GM19372 (cell line): ENCODE measurements at regions not wholly inside any gene's neighbourhood (a gene's known extent, or its start where the extent isn't known, plus 50 kb on each side); places are given as distances from the start of the nearest gene placed in this dataset.
"Not testable (repeated sequence)": the region's sequence is repeated elsewhere in the genome, so short reads cannot be mapped to it uniquely, and the experiment has no call there.

Source experiments
- ATAC-seq: cut with Tn5 transposase; IDR thresholded peaks from one replicate; pipeline ENCODE4 v1.9.1; 2021; ENCODE audit warnings: mild to moderate bottlenecking, low read depth, moderate library complexity; ENCODE audit not compliant: unreplicated experiment

- no peak for ATAC-seq
Measured at GRCh38 chr1:188988589-188988988, 1489.1 kb downstream of the BRINP3 start.

GRCh38 chr1:188991221-188991930 is 1486.3 kb downstream of the BRINP3 start:
- ATAC-seq, result no peak

DNA sequence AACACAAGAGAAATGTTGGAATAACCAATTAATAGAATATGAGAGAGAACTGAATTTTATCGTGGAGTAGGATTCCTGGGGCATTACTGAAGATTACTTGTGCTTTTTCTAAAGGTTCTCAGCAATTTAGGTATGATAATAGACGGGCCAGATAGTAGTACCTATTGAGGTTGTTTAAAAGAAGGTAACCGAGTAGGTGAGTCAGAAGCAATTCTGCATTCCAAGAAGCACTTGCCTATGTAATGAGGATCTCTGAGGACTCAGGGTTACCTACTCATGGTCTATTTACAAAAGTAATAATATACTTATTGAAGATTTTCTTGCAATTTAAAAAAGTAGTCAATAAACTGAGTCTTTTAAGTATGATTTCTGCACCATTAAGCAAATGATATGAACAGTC is 1469.8 kb downstream of the BRINP3 start:
- ATAC-seq, result no peak

DNA sequence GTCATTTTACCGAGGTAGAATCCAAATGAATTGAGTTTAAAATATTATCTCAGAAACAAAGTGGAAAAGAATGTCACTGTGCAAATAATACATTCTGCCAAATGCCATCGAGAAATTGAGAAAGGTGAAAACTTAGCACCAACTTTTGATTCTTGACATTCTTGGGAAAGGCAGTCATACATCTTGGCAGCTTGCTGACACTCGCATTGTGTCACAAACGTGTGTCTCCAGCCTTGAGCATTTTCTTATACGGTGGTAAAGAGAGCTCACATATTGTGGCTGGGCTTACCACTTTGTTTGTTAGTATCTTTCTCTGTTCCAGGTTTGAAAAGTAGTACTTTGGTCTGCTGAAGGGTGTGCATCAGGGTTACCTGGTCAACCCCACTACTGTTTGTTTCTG is 1456.1 kb downstream of the BRINP3 start:
- ATAC-seq, result no peak

DNA sequence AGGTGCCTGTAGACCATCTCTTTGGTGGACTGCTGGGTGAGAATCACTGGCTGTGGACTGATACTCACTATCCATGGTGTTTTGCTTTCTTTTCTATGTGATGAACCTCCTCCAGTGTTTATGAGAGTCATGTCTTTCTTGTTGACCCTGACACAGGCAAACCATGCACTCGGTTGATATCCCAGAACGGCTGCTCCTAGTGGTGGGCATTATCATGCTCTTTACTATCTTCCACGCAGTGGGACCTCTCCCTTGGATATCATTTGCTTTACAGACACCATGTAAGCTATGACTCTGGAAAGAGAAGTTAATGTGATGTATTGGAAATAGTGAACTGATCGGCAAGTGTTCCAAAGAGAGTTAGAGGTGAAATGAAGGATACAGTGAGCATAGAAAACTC is 1455.6 kb downstream of the BRINP3 start:
- ATAC-seq, result no peak

DNA sequence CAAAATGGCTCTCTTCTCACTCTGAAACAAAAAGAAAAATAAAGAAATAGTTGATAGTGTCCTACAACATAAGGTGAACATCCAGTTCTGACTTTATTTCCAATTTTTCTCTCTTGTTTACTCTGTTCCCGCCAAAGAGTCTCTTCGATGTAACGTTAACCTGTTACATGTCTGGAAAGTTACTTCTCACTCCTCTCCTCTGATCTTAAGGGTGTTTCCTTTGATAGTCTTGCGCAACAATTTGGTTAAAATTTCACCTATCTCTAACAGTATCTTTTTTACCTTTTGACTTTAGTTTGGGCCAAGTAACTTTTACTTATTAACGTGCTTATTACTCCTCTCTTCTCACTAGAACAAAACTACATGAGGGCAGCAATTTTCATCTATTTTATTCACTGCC is 1450.2 kb downstream of the BRINP3 start:
- no peak for ATAC-seq

DNA sequence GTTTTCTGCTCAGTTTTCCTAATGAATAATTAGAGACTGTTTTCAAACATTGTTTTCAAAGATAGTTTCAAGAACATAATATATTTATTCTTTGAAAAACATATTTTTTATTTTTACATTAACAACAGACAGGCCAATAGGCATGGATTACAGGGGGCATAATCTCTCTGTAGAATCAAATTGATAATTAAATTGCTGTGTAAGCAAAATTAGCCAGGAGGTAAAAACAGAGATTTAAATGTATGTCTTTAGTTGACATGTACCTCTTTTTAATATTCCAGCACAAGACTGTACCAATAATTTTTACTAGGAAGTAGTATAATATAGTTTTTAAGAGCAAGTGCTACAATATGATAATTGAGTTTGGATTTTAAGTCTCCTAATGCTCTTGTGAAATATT is 1444.5 kb downstream of the BRINP3 start:
- ATAC-seq, result no peak

- ATAC-seq, result no peak
Measured at GRCh38 chr1:189036628-189037027, 1441.0 kb downstream of the BRINP3 start.

DNA sequence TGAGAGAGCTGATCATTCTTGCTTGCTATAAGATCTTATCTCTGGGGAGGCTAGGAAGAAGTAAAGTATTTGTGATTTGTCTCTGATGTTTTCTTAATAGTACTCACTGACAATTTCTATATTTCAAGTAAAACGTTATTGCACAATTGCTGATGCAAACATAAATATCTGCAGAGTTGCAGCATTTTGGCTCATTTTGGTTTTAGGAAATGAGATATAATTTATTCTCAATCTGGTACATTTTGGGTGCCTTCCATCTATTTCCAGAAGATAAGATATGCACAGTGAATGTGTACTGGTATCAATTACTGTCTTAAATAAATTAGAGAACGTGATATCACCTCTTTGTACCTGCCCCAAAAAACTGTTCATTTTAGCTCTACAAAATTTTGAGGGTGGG is 1431.5 kb downstream of the BRINP3 start:
- ATAC-seq, result no peak

DNA sequence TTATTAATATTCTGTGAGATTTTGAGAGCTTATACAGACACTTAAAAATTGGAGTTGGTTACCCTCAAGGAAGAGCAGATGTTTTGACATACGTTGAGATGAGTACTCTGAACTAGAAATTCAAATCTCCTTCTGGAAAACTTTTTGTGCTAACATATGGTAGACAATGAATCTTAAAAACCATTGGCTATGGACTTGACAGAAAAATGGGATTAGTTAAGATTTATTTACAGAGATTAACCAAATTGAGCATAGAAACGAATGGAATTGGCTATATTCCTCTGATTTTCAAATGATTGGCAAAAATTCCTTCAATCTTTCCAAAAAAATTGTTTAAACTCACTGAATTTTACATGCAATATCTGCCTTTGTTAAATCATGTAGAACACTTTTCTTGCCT is 1392.9 kb downstream of the BRINP3 start:
- ATAC-seq, result no peak

- no peak for ATAC-seq
Measured at GRCh38 chr1:189103956-189104355, 1373.7 kb downstream of the BRINP3 start.

GRCh38 chr1:189117072-189117770 is 1360.4 kb downstream of the BRINP3 start:
- no peak for ATAC-seq

DNA sequence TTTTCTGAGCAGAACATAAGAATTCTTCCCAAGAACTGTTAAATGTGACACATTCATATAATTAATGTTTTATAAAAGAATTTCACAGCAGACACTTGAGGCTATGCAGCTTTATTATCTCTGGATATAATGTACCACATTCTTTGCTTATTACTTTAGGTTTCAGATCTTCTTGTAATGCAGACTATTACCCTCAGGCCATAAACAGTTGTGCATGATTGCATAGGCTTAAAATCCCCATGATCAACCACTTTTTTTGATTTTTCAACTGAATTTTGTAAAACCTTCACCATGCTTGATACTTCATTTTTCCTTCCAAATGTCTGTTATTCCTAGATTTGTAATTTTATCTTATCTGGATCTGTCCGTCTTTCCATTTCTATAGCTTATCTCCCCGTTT is 1355.7 kb downstream of the BRINP3 start:
- no peak for ATAC-seq

- ATAC-seq, result no peak
Measured at GRCh38 chr1:189125694-189126093, 1352.0 kb downstream of the BRINP3 start.

DNA sequence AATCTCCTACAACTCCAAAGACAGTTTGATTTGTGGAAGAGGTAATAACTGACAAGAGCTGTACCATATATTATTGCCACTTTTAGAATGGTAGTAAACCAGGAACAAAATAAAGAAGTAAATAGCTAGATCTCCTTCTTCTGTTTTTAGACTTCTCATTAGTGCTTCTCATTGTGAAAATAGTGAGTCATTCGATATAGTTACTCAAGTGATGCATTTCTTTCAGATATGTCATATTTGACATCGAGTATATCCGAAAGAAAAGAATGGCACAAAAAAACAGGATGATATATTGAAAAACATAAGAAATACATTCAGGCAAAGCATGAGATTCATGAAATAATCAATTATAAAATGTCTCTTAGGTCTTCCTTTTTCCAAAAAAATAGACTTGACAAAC is 1346.1 kb downstream of the BRINP3 start:
- no peak for ATAC-seq

DNA sequence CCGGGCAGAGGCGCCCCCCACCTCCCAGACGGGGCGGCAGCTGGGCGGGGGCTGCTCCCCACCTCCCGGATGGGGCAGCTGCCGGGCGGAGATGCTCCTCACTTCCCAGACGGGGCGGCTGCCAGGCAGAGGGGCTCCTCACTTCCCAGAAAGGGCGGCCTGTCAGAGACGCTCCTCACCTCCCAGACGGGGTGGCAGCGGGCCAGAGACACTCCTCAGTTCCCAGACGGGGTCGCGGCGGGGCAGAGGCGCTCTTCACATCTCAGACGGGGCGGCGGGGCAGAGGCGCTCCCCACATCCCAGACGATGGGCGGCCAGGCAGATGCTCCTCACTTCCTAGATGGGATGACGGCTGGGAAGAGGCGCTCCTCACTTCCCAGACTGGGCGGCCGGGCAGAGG is 1337.9 kb downstream of the BRINP3 start:
- ATAC-seq, result not testable (repeated sequence)

DNA sequence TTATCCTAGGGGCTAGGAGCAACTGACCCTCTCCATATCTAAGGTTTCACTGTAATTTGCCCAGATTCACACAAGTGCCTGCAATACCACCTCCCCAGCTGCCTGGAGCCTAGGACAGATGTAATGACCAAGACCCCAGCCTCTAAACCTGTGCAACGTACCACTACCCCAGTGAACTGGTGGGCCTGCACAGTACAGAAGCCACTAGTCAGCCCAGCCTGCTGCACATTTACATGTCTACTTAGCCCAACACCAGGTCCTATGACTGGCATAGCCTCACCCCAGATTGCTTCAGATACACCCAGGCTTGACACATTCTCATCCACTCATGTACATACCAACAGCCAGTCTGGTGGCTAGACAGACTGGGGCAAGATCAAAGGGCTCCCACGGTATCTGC is 1336.6 kb downstream of the BRINP3 start:
- ATAC-seq, result no peak

- no peak for ATAC-seq
Measured at GRCh38 chr1:189149547-189150375, 1327.9 kb downstream of the BRINP3 start.

GRCh38 chr1:189150624-189151023 is 1327.0 kb downstream of the BRINP3 start:
- ATAC-seq, result no peak

- no peak for ATAC-seq
Measured at GRCh38 chr1:189151361-189151760, 1326.3 kb downstream of the BRINP3 start.

GRCh38 chr1:189152685-189153084 is 1325.0 kb downstream of the BRINP3 start:
- no peak for ATAC-seq
